ENCODE measurements at regions not wholly inside any gene's neighbourhood (a gene's known extent, or its start where the extent isn't known, plus 50 kb on each side); places are given as distances from the start of the nearest gene placed in this dataset.
"Not testable (repeated sequence)": the region's sequence is repeated elsewhere in the genome, so short reads cannot be mapped to it uniquely, and the experiment has no call there.

GRCh38 chr18:57901825-57902589 is 98.9 kb upstream of the ATP8B1 start:
- no peaks in the 10 kb centered on the region for H3K36me3 Mint-ChIP-seq

GRCh38 chr18:57900906-57901435 is 97.9 kb upstream of the ATP8B1 start:
- no peak overlapping the region for H3K27ac Mint-ChIP-seq

More at GRCh38 chr18:57901825-57902589, 98.9 kb upstream of the ATP8B1 start:
- Mint-ChIP-seq H3K4me1 (ENCODE audit: low read depth in 2 of 2) (no peaks in the 10 kb centered on the region), H3K27ac (no peak overlapping the region), H3K9me3 (no peaks in the 10 kb centered on the region), H3K27me3 (peaks cover 14 to 22% of the 10 kb centered on the region in 2 donors), H3K4me3 (no peak overlapping the region)
- DNase-seq (ENCODE audit: low spot score) (no peak), ATAC-seq (peak in 1 of 2 donors; percentile 46)

GRCh38 chr18:57898506-57899124 is 95.5 kb upstream of the ATP8B1 start:
- Mint-ChIP-seq H3K36me3 (no peaks in the 10 kb centered on the region), H3K9me3 (no peaks in the 10 kb centered on the region), H3K4me3 (no peak overlapping the region), H3K27me3 (peaks cover 4 to 17% of the 10 kb centered on the region in 2 donors), H3K4me1 (ENCODE audit: low read depth in 2 of 2) (no peaks in the 10 kb centered on the region), H3K27ac (no peak overlapping the region)
- ATAC-seq (no peak), DNase-seq (ENCODE audit: low spot score) (no peak)

More at GRCh38 chr18:57900906-57901435, 97.9 kb upstream of the ATP8B1 start:
- DNase-seq (ENCODE audit: low spot score) (no peak), ATAC-seq (no peak)
- Mint-ChIP-seq H3K36me3 (no peaks in the 10 kb centered on the region), H3K27me3 (peaks cover 7 to 16% of the 10 kb centered on the region in 2 donors), H3K4me1 (ENCODE audit: low read depth in 2 of 2) (no peaks in the 10 kb centered on the region), H3K4me3 (no peak overlapping the region), H3K9me3 (no peaks in the 10 kb centered on the region)

GRCh38 chr18:57895182-57895581 is 92.1 kb upstream of the ATP8B1 start:
- no peaks in the 10 kb centered on the region for H3K36me3 Mint-ChIP-seq
- H3K4me1 Mint-ChIP-seq (ENCODE audit: low read depth in 2 of 2): no peaks in the 10 kb centered on the region
- no peaks in the 10 kb centered on the region for H3K9me3 Mint-ChIP-seq
- no peak for DNase-seq (ENCODE audit: low spot score)
- no peak overlapping the region for H3K27ac Mint-ChIP-seq
- no peak overlapping the region for H3K4me3 Mint-ChIP-seq
- H3K27me3 Mint-ChIP-seq: peaks cover 9 to 23% of the 10 kb centered on the region in 2 donors
- no peak for ATAC-seq

GRCh38 chr18:57891707-57892391 is 88.7 kb upstream of the ATP8B1 start:
- H3K36me3 Mint-ChIP-seq: no peaks in the 10 kb centered on the region
- no peaks in the 10 kb centered on the region for H3K4me1 Mint-ChIP-seq (ENCODE audit: low read depth in 2 of 2)
- no peaks in the 10 kb centered on the region for H3K9me3 Mint-ChIP-seq
- no peak for DNase-seq (ENCODE audit: low spot score)
- H3K27me3 Mint-ChIP-seq: peaks cover 7% of the 10 kb centered on the region in 2 donors
- H3K4me3 Mint-ChIP-seq: no peak overlapping the region
- no peak overlapping the region for H3K27ac Mint-ChIP-seq
- ATAC-seq: no peak

GRCh38 chr18:57890266-57890665 is 87.2 kb upstream of the ATP8B1 start:
- Mint-ChIP-seq H3K27me3 (peaks cover 7% of the 10 kb centered on the region in 2 donors), H3K9me3 (no peaks in the 10 kb centered on the region), H3K4me1 (ENCODE audit: low read depth in 2 of 2) (no peaks in the 10 kb centered on the region), H3K27ac (no peak overlapping the region), H3K4me3 (no peak overlapping the region), H3K36me3 (no peaks in the 10 kb centered on the region)
- DNase-seq (ENCODE audit: low spot score) (no peak), ATAC-seq (no peak)

GRCh38 chr18:57889841-57890240 is 86.7 kb upstream of the ATP8B1 start:
- H3K36me3 Mint-ChIP-seq: no peaks in the 10 kb centered on the region
- no peak for DNase-seq (ENCODE audit: low spot score)
- no peak overlapping the region for H3K27ac Mint-ChIP-seq
- no peak overlapping the region for H3K4me3 Mint-ChIP-seq
- no peak for ATAC-seq
- no peaks in the 10 kb centered on the region for H3K9me3 Mint-ChIP-seq
- no peaks in the 10 kb centered on the region for H3K4me1 Mint-ChIP-seq (ENCODE audit: low read depth in 2 of 2)
- H3K27me3 Mint-ChIP-seq: peaks cover 7% of the 10 kb centered on the region in 2 donors

- ATAC-seq (no peak), DNase-seq (ENCODE audit: low spot score) (no peak)
- Mint-ChIP-seq H3K9me3 (no peaks in the 10 kb centered on the region), H3K4me1 (ENCODE audit: low read depth in 2 of 2) (no peaks in the 10 kb centered on the region), H3K4me3 (no peak overlapping the region), H3K36me3 (no peaks in the 10 kb centered on the region), H3K27ac (no peak overlapping the region), H3K27me3 (peaks cover 0 to 4% of the 10 kb centered on the region in 2 donors)
Observed at GRCh38 chr18:57887543-57888383, 84.6 kb upstream of the ATP8B1 start.

GRCh38 chr18:57885931-57886330 is 82.8 kb upstream of the ATP8B1 start:
- Mint-ChIP-seq H3K4me1 (ENCODE audit: low read depth in 2 of 2) (peaks cover 0 to 2% of the 10 kb centered on the region in 2 donors), H3K4me3 (no peak overlapping the region), H3K27ac (no peak overlapping the region), H3K36me3 (no peaks in the 10 kb centered on the region), H3K27me3 (peaks cover 2 to 7% of the 10 kb centered on the region in 2 donors), H3K9me3 (no peaks in the 10 kb centered on the region)
- DNase-seq (ENCODE audit: low spot score) (no peak), ATAC-seq (no peak)

GRCh38 chr18:57882465-57882864 is 79.3 kb upstream of the ATP8B1 start:
- Mint-ChIP-seq H3K4me1 (ENCODE audit: low read depth in 2 of 2) (peaks cover 0 to 2% of the 10 kb centered on the region in 2 donors), H3K27me3 (peaks cover 7 to 8% of the 10 kb centered on the region in 2 donors), H3K36me3 (no peaks in the 10 kb centered on the region), H3K9me3 (no peaks in the 10 kb centered on the region), H3K4me3 (no peak overlapping the region), H3K27ac (no peak overlapping the region)
- ATAC-seq (no peak), DNase-seq (ENCODE audit: low spot score) (no peak)

GRCh38 chr18:57881818-57882413 is 78.8 kb upstream of the ATP8B1 start:
- H3K27ac Mint-ChIP-seq: no peak overlapping the region
- H3K9me3 Mint-ChIP-seq: no peaks in the 10 kb centered on the region
- DNase-seq (ENCODE audit: low spot score) (peak; percentile 63), ATAC-seq (peak; percentile 74 to 79)
- peaks cover 0 to 2% of the 10 kb centered on the region in 2 donors for H3K4me1 Mint-ChIP-seq (ENCODE audit: low read depth in 2 of 2)
- no peak overlapping the region for H3K4me3 Mint-ChIP-seq
- H3K27me3 Mint-ChIP-seq: peaks cover 10% of the 10 kb centered on the region in 2 donors
- no peaks in the 10 kb centered on the region for H3K36me3 Mint-ChIP-seq

- H3K27ac Mint-ChIP-seq; H3K4me1 Mint-ChIP-seq (ENCODE audit: low read depth in 2 of 2); ATAC-seq; H3K9me3 Mint-ChIP-seq; H3K4me3 Mint-ChIP-seq; DNase-seq (ENCODE audit: low spot score); H3K36me3 Mint-ChIP-seq: not testable (repeated sequence)
- H3K27me3 Mint-ChIP-seq: peaks cover 13 to 17% of the 10 kb centered on the region in 2 donors
Observed at GRCh38 chr18:57879924-57880323, 76.8 kb upstream of the ATP8B1 start.

- no peak for DNase-seq (ENCODE audit: low spot score)
- no peak for ATAC-seq
- Mint-ChIP-seq H3K27ac (no peak overlapping the region), H3K27me3 (peaks cover 11 to 18% of the 10 kb centered on the region in 2 donors), H3K9me3 (peaks cover 3% of the 10 kb centered on the region), H3K4me3 (no peak overlapping the region), H3K36me3 (peaks cover 12% of the 10 kb centered on the region), H3K4me1 (ENCODE audit: low read depth in 2 of 2) (no peaks in the 10 kb centered on the region)
Observed at GRCh38 chr18:57869221-57869620, 66.1 kb upstream of the ATP8B1 start.
